Cerebellar nuclear complex (tissue), 1 donor: ENCODE measurements at regions not wholly inside any gene's neighbourhood (a gene's known extent, or its start where the extent isn't known, plus 50 kb on each side); places are given as distances from the start of the nearest gene placed in this dataset.

Experiments used
- DNase-seq, 2 experiments: peaks; one replicate each; lab custom pipeline; 2025; lab: John Stamatoyannopoulos, UW

DNA sequence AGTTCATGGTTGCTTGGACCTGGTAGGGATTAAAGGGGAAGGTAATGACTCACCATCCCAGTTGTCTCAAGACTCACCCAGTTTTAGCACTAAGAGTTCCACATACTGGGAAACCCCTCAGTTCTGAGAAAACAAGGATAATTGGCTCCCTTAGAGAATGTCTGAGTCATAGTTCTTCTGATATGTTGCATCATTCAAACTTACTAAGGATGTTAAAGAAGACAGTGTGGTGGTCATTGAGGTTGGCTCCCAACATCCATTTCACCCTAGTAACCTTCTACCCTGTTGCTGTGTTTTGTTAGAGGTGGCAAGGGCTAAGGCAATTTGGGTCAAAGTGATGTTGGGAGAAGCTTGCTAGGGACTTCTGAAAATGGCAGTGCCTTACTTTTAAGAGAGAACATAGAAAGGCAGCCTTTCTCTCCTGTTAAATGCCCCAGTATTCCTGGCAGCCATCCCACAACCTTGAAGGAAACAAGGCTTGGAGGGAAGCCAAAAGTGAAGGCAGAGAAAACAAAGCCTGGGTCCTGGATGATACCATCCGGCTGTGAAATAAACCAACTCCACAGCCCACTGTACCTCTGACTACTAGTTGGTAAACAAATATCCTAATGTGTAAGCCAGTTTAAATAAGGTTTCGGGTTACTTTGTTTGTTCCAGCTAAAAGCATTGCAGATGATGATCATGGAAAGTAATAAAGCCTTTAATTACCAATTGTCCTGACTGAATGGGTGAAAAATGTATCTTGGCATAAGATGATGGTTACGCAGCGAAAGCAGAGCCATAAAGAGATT, 80.4 kb upstream of the ADAMTSL1 start:
- no peak for DNase-seq

DNA sequence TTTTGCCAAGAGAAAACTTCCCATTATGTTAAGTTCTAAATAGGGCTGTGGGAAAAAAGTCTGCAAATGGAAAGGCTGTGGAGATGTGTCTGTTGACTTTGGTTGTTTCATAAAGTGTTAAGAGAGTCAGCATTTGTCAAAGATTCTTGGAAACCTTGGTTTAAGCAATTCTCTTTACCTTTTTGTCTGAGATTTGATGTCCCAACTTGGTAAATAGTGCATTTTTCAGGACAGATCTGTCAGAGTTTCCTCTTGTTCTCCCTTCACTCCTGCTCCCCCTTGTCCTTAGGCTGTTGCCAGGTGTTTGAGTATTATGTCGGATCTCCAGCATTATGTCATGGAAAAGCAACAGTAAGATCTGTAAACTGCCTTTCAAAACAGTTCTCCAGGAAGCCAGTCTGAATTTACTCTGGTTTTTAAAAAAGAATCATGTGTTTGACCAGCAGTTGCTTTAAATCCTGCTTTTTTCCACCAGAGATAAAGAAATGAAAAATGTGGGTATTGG, 79.1 kb upstream of the ADAMTSL1 start:
- no peak for DNase-seq

GRCh38 chr9:18396102-18396728, 77.7 kb upstream of the ADAMTSL1 start:
- DNase-seq, result no peak

GRCh38 chr9:18397076-18397475, 76.9 kb upstream of the ADAMTSL1 start:
- DNase-seq, result no peak

DNA sequence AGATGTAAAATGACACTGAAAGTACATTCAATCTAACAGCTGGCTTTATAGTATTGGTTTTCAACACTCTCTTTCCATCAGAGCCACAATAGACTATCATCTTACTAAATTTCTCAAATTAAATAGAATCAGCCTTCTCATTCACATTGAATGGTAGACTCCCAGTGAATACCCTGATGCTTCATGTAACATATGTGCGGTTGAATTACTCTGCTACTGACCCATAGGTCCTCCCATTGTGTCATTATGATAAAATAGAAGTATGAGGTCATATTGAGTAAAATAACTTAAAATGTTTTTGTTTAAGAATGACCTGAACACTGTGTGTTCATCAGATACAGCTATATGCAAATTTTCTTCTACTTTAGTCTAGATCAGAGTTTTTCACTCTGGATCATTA, 75.9 kb upstream of the ADAMTSL1 start:
- no peak for DNase-seq

DNA sequence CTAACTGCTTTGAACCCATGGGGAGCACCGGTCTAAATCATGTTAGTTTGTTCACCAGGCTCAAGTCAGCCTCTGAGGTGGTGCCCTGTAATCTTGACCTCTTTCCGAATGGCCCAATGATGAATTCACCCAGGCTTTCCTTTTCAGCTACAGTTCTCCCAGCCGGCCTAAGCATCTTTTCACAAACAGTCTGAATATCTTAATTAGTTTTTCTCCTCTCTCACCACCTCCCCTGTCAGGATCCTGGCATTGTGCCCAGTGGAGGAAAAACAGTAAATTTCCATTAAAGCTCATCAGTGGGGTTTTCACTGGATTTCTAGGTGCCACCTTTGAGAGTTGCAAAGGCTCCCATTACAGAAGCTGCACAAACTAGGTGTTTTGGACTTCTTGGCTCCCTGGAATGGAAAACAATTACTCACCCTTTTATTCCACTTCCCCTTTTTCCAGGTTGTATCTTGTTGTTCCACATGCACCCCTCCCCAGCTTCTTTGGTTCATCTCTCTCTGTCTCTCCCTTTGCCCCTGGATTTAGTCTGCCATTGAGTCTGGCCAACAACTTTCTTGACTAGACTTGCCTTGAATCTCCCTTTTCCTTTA, 69.4 kb upstream of the ADAMTSL1 start:
- DNase-seq, result no peak

- DNase-seq, result no peak
Measured at GRCh38 chr9:18405240-18405639, 68.7 kb upstream of the ADAMTSL1 start.

DNA sequence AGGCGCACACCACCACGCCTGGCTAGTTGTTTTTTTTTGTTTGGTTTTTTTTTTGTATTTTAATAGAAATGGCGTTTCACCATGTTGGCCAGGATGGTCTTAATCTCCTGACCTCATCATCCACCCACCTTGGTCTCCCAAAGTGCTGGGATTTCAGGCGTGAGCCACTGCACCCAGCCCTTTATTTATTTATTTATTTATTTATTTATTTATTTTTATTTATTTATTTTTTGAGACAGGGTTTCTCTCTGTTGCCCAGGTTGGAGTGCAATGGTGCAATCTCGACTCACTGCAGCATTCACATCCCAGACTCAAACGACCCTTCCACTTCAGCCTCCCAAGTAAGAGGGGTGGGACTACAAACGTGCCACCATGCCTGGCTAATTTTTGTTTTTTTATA, 63.0 kb upstream of the ADAMTSL1 start:
- DNase-seq, result no peak

DNA sequence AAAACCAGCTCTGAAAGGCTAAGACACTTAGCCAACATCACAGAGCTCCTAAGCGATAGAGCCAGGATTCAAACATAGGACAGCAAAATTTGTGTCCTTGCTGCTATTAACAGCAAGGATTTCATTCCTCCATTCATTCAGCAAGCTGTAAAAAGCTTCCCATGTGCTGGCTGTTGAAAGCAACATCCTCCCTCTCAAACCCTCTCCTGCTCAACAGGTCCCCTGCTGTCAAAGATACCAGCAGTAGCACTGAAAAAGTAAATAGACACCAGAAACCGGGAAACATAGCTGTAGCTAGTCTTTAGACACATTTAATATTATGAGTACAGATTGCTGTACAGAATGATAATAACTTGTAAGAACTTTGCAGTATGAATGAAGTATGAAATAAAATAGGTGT, 52.6 kb upstream of the ADAMTSL1 start:
- no peak for DNase-seq

DNA sequence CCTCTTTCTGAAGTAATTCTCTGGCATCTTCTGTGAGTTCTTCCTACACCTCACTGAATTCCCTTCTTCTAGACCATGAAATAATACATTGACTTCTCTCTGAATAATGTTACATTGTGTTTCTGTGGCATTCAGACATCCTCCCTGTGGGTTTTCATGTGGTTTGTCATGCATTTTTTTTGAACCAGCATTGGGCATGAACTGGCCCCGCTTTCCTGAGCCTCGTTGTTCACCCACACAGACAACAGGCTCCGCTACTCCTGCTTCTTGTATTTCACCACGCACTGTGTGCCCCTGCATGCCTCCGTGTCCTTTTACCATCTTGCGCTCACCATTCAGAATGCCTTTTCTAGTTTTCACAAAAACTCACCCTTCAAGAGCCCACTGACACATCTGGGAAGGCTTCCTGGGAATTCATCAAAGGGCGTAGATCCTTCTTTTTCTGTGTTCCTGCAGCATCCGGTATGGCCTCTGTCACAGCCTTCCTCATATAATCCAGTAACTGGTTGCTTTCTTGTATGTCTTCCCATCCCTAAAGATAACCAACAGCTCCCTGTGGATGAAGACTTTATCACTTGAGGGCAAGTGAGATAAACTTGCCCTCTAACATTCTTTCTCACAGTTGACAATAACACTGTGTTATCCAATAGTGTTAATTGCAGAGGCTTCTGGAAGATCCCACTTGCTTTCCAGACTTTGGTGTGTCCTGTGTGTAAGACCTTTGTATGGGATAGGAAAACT, 51.5 kb upstream of the ADAMTSL1 start:
- DNase-seq, result no peak

GRCh38 chr9:18423791-18424531, 50.0 kb upstream of the ADAMTSL1 start:
- no peak for DNase-seq
